ENCODE measurements at regions not wholly inside any gene's neighbourhood (a gene's known extent, or its start where the extent isn't known, plus 50 kb on each side); places are given as distances from the start of the nearest gene placed in this dataset.

DNA sequence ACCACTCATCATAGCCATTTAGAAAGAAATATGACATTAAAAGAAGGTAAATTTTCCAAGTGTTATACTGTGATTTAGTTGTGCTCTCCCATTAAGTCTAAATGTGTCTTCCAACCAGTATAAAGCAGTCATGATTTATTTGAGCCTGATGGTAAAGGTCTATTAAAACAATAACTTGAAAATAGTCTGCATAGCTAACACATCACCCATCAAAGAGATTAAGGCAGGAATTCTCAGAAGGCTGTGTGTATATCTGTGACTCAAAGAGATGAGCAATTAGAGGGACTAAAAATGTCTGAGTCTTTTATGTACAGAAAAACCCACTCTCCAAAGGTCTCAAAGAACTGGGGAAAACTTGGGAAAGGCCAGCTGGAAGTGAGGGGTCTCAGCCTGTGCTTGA is 70.3 kb upstream of the IQCM start:
- Histone ChIP-seq H3K36me3 (no peaks in the 10 kb centered on the region), H3K9me3 (no peaks in the 10 kb centered on the region), H3K27me3 (no peaks in the 10 kb centered on the region), H3K4me3 (no peak overlapping the region), H3K4me1 (no peaks in the 10 kb centered on the region), H3K27ac (no peak overlapping the region)
- no peak for TF ChIP-seq CTCF (IDR thresholded peaks at IDR 0.05)
- TF ChIP-seq POLR2AphosphoS5 (IDR thresholded peaks at IDR 0.05; ENCODE audit: insufficient read depth in 1 of 2, low read depth in 1 of 2), result no peak
- no peak for TF ChIP-seq POLR2A (IDR thresholded peaks at IDR 0.05)
- no peak for DNase-seq (ENCODE audit: extremely low spot score in 2 of 2)
- intact Hi-C loops (cut with DNase I), result no loop called here

GRCh38 chr4:149886786-149887490 is 71.3 kb upstream of the IQCM start:
- H3K4me1 ChIP-seq, result no peaks in the 10 kb centered on the region
- intact Hi-C loops (cut with DNase I), result no loop called here
- DNase-seq (ENCODE audit: extremely low spot score in 2 of 2), result no peak
- no peak overlapping the region for H3K27ac ChIP-seq
- TF ChIP-seq POLR2AphosphoS5 (IDR thresholded peaks at IDR 0.05; ENCODE audit: insufficient read depth in 1 of 2, low read depth in 1 of 2) (no peak), CTCF (IDR thresholded peaks at IDR 0.05) (no peak), POLR2A (IDR thresholded peaks at IDR 0.05) (no peak)
- no peaks in the 10 kb centered on the region for H3K27me3 ChIP-seq
- no peaks in the 10 kb centered on the region for H3K9me3 ChIP-seq
- no peaks in the 10 kb centered on the region for H3K36me3 ChIP-seq
- no peak overlapping the region for H3K4me3 ChIP-seq

DNA sequence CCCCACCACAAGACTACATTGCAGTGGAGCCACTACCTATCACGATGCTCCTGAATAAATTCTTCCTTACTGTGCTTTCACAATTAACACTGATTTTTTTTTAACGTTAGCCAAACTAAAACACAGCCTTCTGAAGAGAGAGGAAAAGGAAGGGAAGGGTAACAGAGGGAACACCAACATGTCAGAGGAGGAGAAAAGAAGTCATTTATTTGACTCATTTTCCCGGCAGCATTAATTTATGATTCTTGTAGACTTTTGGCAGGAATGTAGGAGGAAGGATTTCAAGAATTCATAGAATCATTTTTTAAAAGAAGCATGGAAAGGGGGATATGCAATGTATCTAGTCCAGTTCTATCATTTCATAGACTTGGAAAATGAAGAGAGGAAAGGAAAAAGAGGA is 74.3 kb upstream of the IQCM start:
- Histone ChIP-seq H3K4me3 (no peak overlapping the region), H3K27ac (no peak overlapping the region), H3K9me3 (no peaks in the 10 kb centered on the region), H3K36me3 (no peaks in the 10 kb centered on the region), H3K4me1 (no peaks in the 10 kb centered on the region), H3K27me3 (no peaks in the 10 kb centered on the region)
- TF ChIP-seq POLR2AphosphoS5 (IDR thresholded peaks at IDR 0.05; ENCODE audit: insufficient read depth in 1 of 2, low read depth in 1 of 2), result no peak
- TF ChIP-seq CTCF (IDR thresholded peaks at IDR 0.05), result no peak
- TF ChIP-seq POLR2A (IDR thresholded peaks at IDR 0.05), result no peak
- intact Hi-C loops (cut with DNase I), result no loop called here
- DNase-seq (ENCODE audit: extremely low spot score in 2 of 2), result no peak

DNA sequence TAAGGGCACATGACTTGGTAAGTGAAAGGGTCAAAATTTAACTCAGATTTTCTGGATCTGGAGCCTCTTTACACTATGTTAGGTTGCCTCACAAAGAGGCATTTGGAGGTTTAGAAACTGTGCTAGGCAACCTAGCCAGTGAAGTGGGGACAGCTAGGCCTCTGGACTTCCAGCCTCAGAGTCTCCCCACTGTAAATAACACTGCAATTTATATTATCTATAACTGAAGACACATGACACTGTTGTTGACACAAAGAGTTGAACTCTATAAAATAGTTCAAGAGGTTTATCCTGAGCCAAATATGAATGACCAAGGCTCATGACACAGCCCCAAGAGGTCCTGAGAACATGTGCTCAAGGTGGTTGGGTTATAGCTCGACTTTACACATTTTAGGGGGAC is 74.9 kb upstream of the IQCM start:
- Histone ChIP-seq H3K4me1 (no peaks in the 10 kb centered on the region), H3K27me3 (no peaks in the 10 kb centered on the region), H3K9me3 (no peaks in the 10 kb centered on the region), H3K36me3 (no peaks in the 10 kb centered on the region), H3K4me3 (no peak overlapping the region), H3K27ac (no peak overlapping the region)
- intact Hi-C loops (cut with DNase I), result no loop called here
- TF ChIP-seq POLR2A (IDR thresholded peaks at IDR 0.05), result no peak
- no peak for TF ChIP-seq POLR2AphosphoS5 (IDR thresholded peaks at IDR 0.05; ENCODE audit: insufficient read depth in 1 of 2, low read depth in 1 of 2)
- no peak for TF ChIP-seq CTCF (IDR thresholded peaks at IDR 0.05)
- DNase-seq (ENCODE audit: extremely low spot score in 2 of 2), result no peak

- Histone ChIP-seq H3K36me3 (no peaks in the 10 kb centered on the region), H3K27ac (no peak overlapping the region), H3K27me3 (no peaks in the 10 kb centered on the region), H3K9me3 (no peaks in the 10 kb centered on the region), H3K4me3 (no peak overlapping the region), H3K4me1 (no peaks in the 10 kb centered on the region)
- intact Hi-C loops (cut with DNase I), result no loop called here
- no peak for DNase-seq (ENCODE audit: extremely low spot score in 2 of 2)
- TF ChIP-seq CTCF (IDR thresholded peaks at IDR 0.05) (no peak), POLR2AphosphoS5 (IDR thresholded peaks at IDR 0.05; ENCODE audit: insufficient read depth in 1 of 2, low read depth in 1 of 2) (no peak), POLR2A (IDR thresholded peaks at IDR 0.05) (no peak)
These were observed 75.8 kb upstream of the IQCM start for GRCh38 chr4:149891426-149891825.
